Retinal pigment epithelial cell (primary cell): ENCODE measurements at regions not wholly inside any gene's neighbourhood (a gene's known extent, or its start where the extent isn't known, plus 50 kb on each side); places are given as distances from the start of the nearest gene placed in this dataset.

ENCODE experiments used
- DNase-seq: peaks from one replicate; pipeline ENCODE4 v3.0.0-alpha.2; 2010; ENCODE audit warnings: low read depth
- H3K4me3 ChIP-seq: 2 replicates; pipeline ENCODE4 v1.5.1; 2011; ENCODE audit warnings: mild to moderate bottlenecking, low read length, control low read depth, moderate library complexity
- CTCF ChIP-seq: conservative IDR thresholded peaks from 2 replicates; pipeline ENCODE4 v1.5.1; 2011; ENCODE audit warnings: low read depth, low read length, control low read depth, inconsistent platforms

- DNase-seq: no peak
- no peak for TF ChIP-seq CTCF
Observed at GRCh38 chr13:78169386-78169785, 250.8 kb upstream of the EDNRB start.

GRCh38 chr13:78168981-78169380 is 250.3 kb upstream of the EDNRB start:
- H3K4me3 ChIP-seq: no peak overlapping the region
- no peak for DNase-seq
- TF ChIP-seq CTCF: no peak

More at GRCh38 chr13:78169386-78169785, 250.8 kb upstream of the EDNRB start:
- no peak overlapping the region for H3K4me3 ChIP-seq

GRCh38 chr13:78161266-78161665 is 242.6 kb upstream of the EDNRB start:
- TF ChIP-seq CTCF: no peak
- no peak for DNase-seq
- H3K4me3 ChIP-seq: no peak overlapping the region

GRCh38 chr13:78160793-78161192 is 242.2 kb upstream of the EDNRB start:
- no peak for DNase-seq
- no peak overlapping the region for H3K4me3 ChIP-seq
- no peak for TF ChIP-seq CTCF

- no peak overlapping the region for H3K4me3 ChIP-seq
- no peak for DNase-seq
- TF ChIP-seq CTCF: no peak
Observed at GRCh38 chr13:78152415-78152814, 233.8 kb upstream of the EDNRB start.

- no peak overlapping the region for H3K4me3 ChIP-seq
- peak; percentile 35 for DNase-seq
- no peak for TF ChIP-seq CTCF
Observed at GRCh38 chr13:78147905-78148304, 229.3 kb upstream of the EDNRB start.

- H3K4me3 ChIP-seq: no peak overlapping the region
- no peak for TF ChIP-seq CTCF
- no peak for DNase-seq
Observed at GRCh38 chr13:78145276-78145675, 226.6 kb upstream of the EDNRB start.
